Nucleus accumbens (tissue), 56 donors: ENCODE measurements at regions not wholly inside any gene's neighbourhood (a gene's known extent, or its start where the extent isn't known, plus 50 kb on each side); places are given as distances from the start of the nearest gene placed in this dataset.
A peak's percentile ranks its signal among the peaks of the same experiment; 100 is the strongest.

ENCODE experiments used
- DNase-seq, 56 donors: peaks; one replicate each; lab custom pipeline; 2025; lab: John Stamatoyannopoulos, UW

- no peak for DNase-seq
Observed at GRCh38 chr2:4668381-4668780, 965.0 kb downstream of the DCDC2C start.

- no peak for DNase-seq
Observed at GRCh38 chr2:4670331-4670730, 967.0 kb downstream of the DCDC2C start.

GRCh38 chr2:4673025-4673489 lies 969.7 kb downstream of the DCDC2C start:
- no peak for DNase-seq

- no peak for DNase-seq
Observed at GRCh38 chr2:4674007-4674406, 970.6 kb downstream of the DCDC2C start.

GRCh38 chr2:4675295-4675694 lies 971.9 kb downstream of the DCDC2C start:
- no peak for DNase-seq

GRCh38 chr2:4678927-4679326 lies 975.6 kb downstream of the DCDC2C start:
- DNase-seq = no peak

- DNase-seq = no peak
Observed at GRCh38 chr2:4679391-4679790, 976.0 kb downstream of the DCDC2C start.

- DNase-seq = no peak
Observed at GRCh38 chr2:4684921-4685320, 981.5 kb downstream of the DCDC2C start.

GRCh38 chr2:4690913-4691312 lies 987.5 kb downstream of the DCDC2C start:
- DNase-seq = no peak

GRCh38 chr2:4693266-4693665 lies 989.9 kb downstream of the DCDC2C start:
- DNase-seq = peak in 18 of 56 donors; percentile 1 to 41 (median 6)

GRCh38 chr2:4695281-4695861 lies 992.0 kb downstream of the DCDC2C start:
- DNase-seq = no peak

GRCh38 chr2:4715065-4715464 lies 977.1 kb upstream of the SOX11 start:
- no peak for DNase-seq

- DNase-seq = no peak
Observed at GRCh38 chr2:4718777-4719176, 973.4 kb upstream of the SOX11 start.

GRCh38 chr2:4725618-4726017 lies 966.6 kb upstream of the SOX11 start:
- DNase-seq = no peak

- DNase-seq = no peak
Observed at GRCh38 chr2:4732560-4732959, 959.6 kb upstream of the SOX11 start.

GRCh38 chr2:4745056-4745991 lies 946.9 kb upstream of the SOX11 start:
- peak in 28 of 56 donors; percentile 2 to 61 (median 18) for DNase-seq

GRCh38 chr2:4753721-4754120 lies 938.5 kb upstream of the SOX11 start:
- no peak for DNase-seq

- peak in 5 of 56 donors; percentile 1 to 29 (median 2) for DNase-seq
Observed at GRCh38 chr2:4762951-4763376, 929.2 kb upstream of the SOX11 start.

- no peak for DNase-seq
Observed at GRCh38 chr2:4765787-4766530, 926.2 kb upstream of the SOX11 start.

- DNase-seq = no peak
Observed at GRCh38 chr2:4775668-4776067, 916.5 kb upstream of the SOX11 start.

- DNase-seq = no peak
Observed at GRCh38 chr2:4780679-4781078, 911.5 kb upstream of the SOX11 start.
